ENCODE measurements at regions not wholly inside any gene's neighbourhood (a gene's known extent, or its start where the extent isn't known, plus 50 kb on each side); places are given as distances from the start of the nearest gene placed in this dataset.

DNA sequence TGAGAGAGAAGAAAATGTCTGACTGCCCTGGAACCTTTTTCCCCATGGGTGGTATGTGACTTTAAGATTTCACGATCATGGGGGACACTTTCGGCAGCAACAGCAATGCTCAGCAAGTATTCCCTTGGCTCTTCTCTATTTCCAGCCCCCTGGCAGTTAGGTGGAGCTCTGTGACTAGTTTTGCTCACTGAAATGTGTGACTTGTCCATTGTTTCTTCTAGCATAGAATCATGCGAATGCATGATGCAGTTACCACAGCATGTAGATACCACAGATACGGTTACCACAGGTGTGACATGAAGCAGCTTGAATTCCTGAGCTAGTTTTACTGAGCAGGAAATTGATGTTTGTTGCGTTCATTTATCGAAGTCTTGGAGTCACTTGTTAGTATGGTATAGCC lies 1034.5 kb upstream of the EEF2KMT start (continued):
- TF ChIP-seq, protein P1, sequence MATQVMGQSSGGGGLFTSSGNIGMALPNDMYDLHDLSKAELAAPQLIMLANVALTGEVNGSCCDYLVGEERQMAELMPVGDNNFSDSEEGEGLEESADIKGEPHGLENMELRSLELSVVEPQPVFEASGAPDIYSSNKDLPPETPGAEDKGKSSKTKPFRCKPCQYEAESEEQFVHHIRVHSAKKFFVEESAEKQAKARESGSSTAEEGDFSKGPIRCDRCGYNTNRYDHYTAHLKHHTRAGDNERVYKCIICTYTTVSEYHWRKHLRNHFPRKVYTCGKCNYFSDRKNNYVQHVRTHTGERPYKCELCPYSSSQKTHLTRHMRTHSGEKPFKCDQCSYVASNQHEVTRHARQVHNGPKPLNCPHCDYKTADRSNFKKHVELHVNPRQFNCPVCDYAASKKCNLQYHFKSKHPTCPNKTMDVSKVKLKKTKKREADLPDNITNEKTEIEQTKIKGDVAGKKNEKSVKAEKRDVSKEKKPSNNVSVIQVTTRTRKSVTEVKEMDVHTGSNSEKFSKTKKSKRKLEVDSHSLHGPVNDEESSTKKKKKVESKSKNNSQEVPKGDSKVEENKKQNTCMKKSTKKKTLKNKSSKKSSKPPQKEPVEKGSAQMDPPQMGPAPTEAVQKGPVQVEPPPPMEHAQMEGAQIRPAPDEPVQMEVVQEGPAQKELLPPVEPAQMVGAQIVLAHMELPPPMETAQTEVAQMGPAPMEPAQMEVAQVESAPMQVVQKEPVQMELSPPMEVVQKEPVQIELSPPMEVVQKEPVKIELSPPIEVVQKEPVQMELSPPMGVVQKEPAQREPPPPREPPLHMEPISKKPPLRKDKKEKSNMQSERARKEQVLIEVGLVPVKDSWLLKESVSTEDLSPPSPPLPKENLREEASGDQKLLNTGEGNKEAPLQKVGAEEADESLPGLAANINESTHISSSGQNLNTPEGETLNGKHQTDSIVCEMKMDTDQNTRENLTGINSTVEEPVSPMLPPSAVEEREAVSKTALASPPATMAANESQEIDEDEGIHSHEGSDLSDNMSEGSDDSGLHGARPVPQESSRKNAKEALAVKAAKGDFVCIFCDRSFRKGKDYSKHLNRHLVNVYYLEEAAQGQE (IDR thresholded peaks at IDR 0.05; ENCODE audit: low read depth): no peak
- TF ChIP-seq POLR2AphosphoS5 (IDR thresholded peaks at IDR 0.05; ENCODE audit: low read depth, low read length) (no peak), ELF1 (IDR thresholded peaks at IDR 0.05; ENCODE audit: borderline replicate concordance, low read depth) (no peak), EGR1 (IDR thresholded peaks at IDR 0.05; ENCODE audit: low read depth) (no peak), YY1 (IDR thresholded peaks at IDR 0.05; ENCODE audit: extremely low read depth, insufficient replicate concordance, low read depth, low read length) (no peak)

DNA sequence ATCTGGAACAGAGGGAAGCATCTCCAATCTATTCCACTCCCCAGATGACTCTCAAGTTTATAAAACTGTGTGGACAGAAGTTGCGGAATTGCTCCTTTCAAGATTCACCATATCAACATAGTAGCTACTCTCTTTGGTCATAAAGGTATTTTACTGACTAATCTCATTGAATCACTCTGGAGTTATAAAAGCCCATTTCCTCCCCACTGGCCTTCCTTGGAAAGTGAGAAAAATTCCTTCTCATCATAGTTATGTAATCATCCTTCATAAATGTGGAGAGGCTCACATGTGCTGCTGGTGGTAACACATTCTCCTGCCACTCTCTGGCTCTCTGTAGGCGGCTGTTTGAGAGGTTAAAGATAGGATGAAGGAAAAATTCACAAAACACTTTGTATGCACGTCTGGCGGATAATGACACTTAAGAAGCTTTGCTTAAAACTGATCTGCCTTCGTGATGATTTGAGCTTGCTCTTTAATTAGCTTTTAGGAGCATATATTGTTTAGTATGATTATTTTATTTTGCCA lies 1034.0 kb upstream of the EEF2KMT start:
- no TSS peak for BruUV-seq (replicated peaks)
- H3K36me3 ChIP-seq (ENCODE audit: control insufficient read depth in 1 of 2, insufficient read depth in 2 of 2, low read length in 2 of 2): no peaks in the 10 kb centered on the region
- H3K4me1 ChIP-seq (ENCODE audit: control insufficient read depth in 1 of 2, insufficient read depth in 2 of 2, low read length in 2 of 2): no peaks in the 10 kb centered on the region

More for the DNA sequence above, 1034.0 kb upstream of the EEF2KMT start:
- Histone ChIP-seq H3K9me2 (ENCODE audit: insufficient read depth) (no peaks in the 10 kb centered on the region), H4K20me1 (ENCODE audit: insufficient read depth) (no peaks in the 10 kb centered on the region), H3K9me3 (ENCODE audit: control insufficient read depth in 1 of 2, insufficient read depth in 1 of 2, low read depth in 1 of 2, low read length in 2 of 2) (peaks cover 6 to 14% of the 10 kb centered on the region in 2 experiments; a peak in 2 of 4 replicates), H3K4me2 (ENCODE audit: low read length) (no peak overlapping the region), H3K27ac (ENCODE audit: low read depth, low read length) (no peak overlapping the region), H3K9ac (ENCODE audit: low read length) (no peak overlapping the region), H3K4me3 (replicated peaks in 1 of 2; ENCODE audit: low read depth in 1 of 2, low read length in 2 of 2) (no peak overlapping the region), H2AFZ (ENCODE audit: low read depth, low read length, poor library complexity, severe bottlenecking) (no peak overlapping the region), H3K27me3 (ENCODE audit: insufficient read depth, low read length) (no peaks in the 10 kb centered on the region), H3K79me2 (ENCODE audit: insufficient read depth, low read length) (no peaks in the 10 kb centered on the region)
- RAD21 ChIA-PET (ENCODE audit: low non-redundant PET in 1 of 2, low total read pairs in 2 of 2, uncharacterized antibody in 2 of 2, unreplicated experiment in 2 of 2): no interaction called here
- TF ChIP-seq, protein P2, sequence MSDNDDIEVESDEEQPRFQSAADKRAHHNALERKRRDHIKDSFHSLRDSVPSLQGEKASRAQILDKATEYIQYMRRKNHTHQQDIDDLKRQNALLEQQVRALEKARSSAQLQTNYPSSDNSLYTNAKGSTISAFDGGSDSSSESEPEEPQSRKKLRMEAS (IDR thresholded peaks at IDR 0.05): no peak
- TF ChIP-seq, protein P3, sequence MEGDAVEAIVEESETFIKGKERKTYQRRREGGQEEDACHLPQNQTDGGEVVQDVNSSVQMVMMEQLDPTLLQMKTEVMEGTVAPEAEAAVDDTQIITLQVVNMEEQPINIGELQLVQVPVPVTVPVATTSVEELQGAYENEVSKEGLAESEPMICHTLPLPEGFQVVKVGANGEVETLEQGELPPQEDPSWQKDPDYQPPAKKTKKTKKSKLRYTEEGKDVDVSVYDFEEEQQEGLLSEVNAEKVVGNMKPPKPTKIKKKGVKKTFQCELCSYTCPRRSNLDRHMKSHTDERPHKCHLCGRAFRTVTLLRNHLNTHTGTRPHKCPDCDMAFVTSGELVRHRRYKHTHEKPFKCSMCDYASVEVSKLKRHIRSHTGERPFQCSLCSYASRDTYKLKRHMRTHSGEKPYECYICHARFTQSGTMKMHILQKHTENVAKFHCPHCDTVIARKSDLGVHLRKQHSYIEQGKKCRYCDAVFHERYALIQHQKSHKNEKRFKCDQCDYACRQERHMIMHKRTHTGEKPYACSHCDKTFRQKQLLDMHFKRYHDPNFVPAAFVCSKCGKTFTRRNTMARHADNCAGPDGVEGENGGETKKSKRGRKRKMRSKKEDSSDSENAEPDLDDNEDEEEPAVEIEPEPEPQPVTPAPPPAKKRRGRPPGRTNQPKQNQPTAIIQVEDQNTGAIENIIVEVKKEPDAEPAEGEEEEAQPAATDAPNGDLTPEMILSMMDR (IDR thresholded peaks at IDR 0.05 in 2 of 3, conservative IDR thresholded peaks at IDR 0.05 in 1 of 3; ENCODE audit: borderline replicate concordance in 1 of 3, insufficient read depth in 1 of 3, low read depth in 2 of 3, low read length in 2 of 3): no peak
- POLR2A ChIA-PET: no interaction called here
- DNase-seq (ENCODE audit: low read depth, low spot score) (no peak), ATAC-seq (no peak)
- intact Hi-C loops (cut with micrococcal nuclease): no loop called here
- CTCF ChIA-PET: no interaction called here
